NCI-H1436 treated with DMSO at 0.1 percent for 48 hours (cell line): ENCODE measurements at regions not wholly inside any gene's neighbourhood (a gene's known extent, or its start where the extent isn't known, plus 50 kb on each side); places are given as distances from the start of the nearest gene placed in this dataset.

Experiments used
- DNase-seq: peaks from one replicate; lab custom pipeline; 2025; lab: John Stamatoyannopoulos, UW

- no peak for DNase-seq
Measured at GRCh38 chr10:117638200-117638599, 95.7 kb downstream of the EMX2 start.

DNA sequence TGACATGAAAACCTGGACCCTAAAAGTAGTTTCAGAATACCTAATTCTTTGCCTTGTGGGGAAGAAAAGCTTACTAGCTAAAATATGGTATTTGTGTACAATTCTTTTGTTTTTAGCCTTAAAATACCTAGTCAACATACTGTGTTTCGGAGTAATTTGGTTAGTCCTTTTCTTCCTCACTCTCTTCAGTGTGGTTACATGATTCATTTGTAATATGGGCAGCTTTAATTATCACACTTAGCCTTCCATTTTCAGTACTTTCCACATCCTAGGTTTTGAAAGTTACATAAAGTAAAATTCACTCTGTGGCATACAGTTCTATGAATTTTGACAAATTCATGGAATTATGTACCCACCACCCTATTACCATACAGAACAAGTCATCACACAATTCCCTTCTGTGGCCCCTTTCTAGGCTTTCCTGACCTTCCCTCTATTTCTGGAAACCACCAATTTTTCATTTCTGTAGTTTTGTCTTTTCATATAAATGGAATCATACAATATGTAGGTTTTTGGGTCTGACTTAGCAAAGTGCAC lies 96.2 kb downstream of the EMX2 start:
- no peak for DNase-seq

DNA sequence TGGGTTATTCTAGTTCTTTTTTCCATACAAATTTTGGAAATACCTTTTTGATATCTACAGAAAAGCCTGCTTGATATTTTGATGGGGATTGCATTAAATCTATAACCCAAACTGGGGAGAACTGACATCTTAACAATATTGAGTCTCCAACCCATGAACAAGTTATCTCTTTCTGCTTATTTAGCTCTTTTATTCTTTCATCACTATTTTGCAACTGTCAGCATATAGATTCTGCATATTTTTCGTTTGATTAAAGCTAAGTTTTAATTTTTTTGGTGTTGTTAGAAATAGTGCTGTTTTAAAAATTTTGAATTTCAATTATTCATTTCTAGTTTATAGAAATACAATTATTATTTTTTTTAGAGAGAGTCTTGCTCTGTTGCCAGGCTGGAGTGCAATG lies 97.9 kb downstream of the EMX2 start:
- no peak for DNase-seq

GRCh38 chr10:117646718-117647117 lies 104.2 kb downstream of the EMX2 start:
- DNase-seq: no peak

GRCh38 chr10:117647306-117647705 lies 104.8 kb downstream of the EMX2 start:
- DNase-seq: no peak

DNA sequence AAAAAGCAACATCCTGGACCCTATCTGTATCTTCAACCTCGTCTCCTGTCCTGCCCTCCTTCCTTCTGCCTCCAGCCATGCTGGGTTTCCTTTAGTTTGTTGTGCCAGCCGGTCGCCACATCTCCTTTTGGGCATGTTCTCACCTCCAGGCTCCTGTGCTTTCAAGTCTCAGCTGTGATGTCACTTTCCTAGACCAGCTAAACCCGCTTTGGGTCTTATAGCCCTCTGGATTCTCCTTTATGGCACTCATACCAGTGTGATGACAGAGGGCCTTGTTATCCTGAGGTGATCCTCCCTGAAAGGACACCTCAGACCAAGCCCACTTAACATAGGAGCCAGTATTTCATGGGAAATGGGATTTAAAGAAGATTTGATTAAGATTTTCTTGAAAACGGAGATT lies 108.6 kb downstream of the EMX2 start:
- DNase-seq: no peak

- no peak for DNase-seq
Measured at GRCh38 chr10:117652228-117653169, 110.0 kb downstream of the EMX2 start.

GRCh38 chr10:117653170-117653515 lies 110.6 kb downstream of the EMX2 start:
- no peak for DNase-seq

GRCh38 chr10:117654105-117654504 lies 111.6 kb downstream of the EMX2 start:
- DNase-seq: no peak

DNA sequence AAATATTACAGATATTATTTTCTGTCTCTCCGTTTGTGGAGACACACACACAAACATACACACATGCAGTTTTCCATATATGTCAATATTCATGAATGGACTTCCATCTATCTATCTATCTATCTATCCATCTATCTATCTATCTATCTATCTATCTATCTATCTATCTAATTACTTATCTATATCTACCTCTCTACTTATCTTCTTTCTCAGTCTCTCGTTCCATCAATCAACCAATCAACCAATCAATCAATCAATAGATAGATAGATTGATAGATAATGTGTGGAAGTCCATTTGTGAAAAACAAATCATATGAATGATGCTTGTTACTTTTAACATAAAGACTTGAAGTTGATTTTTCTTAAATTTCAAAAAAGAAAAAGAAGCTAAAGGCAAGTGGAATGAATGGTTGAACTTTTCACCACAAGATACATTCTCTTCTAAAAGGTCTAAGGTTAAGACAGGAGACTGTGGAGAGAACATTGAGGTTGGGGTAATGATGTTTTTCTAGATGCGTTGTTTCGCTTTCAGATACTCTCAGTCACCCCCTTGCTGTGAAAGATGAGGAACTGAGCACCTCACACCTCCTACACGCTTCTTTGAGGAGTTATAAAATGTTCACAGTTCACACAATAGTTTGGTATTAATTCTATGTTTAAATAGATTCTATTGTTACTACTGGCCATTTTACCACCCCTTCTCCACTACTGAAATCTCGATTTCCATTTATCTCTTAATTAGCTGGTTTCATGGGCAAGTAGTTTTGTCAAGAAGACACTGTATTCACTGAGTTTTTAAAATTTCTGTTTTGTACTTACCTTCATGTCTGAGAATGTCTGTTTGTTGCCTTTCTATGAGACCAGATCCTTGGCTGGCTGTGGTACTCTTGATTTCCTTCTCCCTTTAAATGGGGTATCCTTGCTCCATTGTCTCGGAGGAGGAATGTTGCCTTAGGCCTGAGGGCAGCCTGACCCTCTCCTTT lies 114.1 kb downstream of the EMX2 start:
- DNase-seq: no peak

GRCh38 chr10:117661316-117661715 lies 118.8 kb downstream of the EMX2 start:
- DNase-seq: no peak

DNA sequence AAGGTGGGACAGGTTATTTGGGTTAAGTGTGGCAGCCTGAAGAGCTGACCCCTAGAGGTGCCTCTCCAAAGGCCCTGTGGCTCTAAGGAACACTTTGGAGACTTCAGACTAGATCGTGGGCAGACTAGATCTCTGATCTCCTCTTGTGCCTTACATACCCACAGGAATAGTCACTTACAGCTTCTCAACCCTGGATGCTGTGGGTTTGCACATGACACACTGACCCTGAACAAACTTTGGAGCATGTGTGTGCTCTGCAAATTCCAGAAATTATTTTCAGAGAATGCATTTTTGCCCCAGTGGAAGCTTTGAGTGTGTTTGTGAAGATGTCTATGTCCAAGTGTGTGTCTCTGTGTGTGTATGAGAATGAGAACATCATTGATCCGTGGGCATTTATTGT lies 119.6 kb downstream of the EMX2 start:
- DNase-seq: no peak

GRCh38 chr10:117662751-117663540 lies 120.4 kb downstream of the EMX2 start:
- no peak for DNase-seq

GRCh38 chr10:117663750-117664149 lies 121.2 kb downstream of the EMX2 start:
- DNase-seq: no peak

- no peak for DNase-seq
Measured at GRCh38 chr10:117664288-117664687, 121.7 kb downstream of the EMX2 start.

DNA sequence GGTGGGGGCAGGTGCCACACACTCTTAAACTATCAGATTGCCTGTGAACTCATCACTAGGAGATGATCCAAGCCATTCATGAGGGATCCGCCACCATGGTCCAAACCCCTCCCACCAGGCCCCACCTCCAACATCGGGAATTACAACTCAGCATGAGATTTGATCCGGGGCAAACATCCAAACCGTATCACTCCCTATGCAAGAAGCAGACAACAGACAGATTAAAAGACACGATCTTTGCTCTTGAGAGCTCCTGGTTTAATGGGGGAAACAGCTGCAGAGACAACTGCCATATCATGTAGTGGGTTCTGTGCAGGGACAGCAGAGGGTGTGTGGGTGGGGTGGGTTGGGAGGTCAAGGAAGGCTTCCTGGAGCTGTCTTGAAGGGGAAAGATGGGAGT lies 123.6 kb downstream of the EMX2 start:
- no peak for DNase-seq

DNA sequence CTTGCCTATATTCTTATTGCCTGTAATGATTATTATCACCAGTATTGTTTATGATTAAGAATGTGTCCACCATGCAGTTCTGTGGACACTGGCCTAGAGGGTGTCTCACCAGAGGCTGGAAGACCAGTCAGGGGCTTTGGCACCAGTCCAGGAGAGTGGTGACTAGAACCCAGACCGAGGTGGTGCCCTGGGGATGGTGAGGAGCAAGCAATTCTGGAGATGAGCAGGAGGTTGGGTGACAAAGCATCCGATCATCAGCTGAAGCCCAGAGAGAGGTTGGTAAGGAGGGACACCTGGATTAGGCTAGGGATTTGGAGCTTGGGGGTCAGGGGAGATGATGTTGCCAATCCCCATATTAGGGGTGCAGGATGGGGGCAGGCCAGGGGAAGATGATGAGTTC lies 124.4 kb downstream of the EMX2 start:
- DNase-seq: no peak

GRCh38 chr10:117667831-117668230 lies 125.3 kb downstream of the EMX2 start:
- no peak for DNase-seq

GRCh38 chr10:117668327-117669008 lies 125.9 kb downstream of the EMX2 start:
- DNase-seq: no peak

- no peak for DNase-seq
Measured at GRCh38 chr10:117669122-117669521, 126.6 kb downstream of the EMX2 start.
